OCI-LY7 (cell line): ENCODE measurements at regions not wholly inside any gene's neighbourhood (a gene's known extent, or its start where the extent isn't known, plus 50 kb on each side); places are given as distances from the start of the nearest gene placed in this dataset.

Source experiments
- CTCF ChIP-seq: fragments of 200-600 bp; sonication (generic); conservative IDR thresholded peaks from 2 replicates; pipeline ENCODE4 v1.5.1; 2014; ENCODE audit warnings: mild to moderate bottlenecking, antibody characterized with exemption, low read length, moderate library complexity, mixed read lengths
- EZH2phosphoT487 ChIP-seq: fragments of 200-600 bp; sonication (generic); IDR thresholded peaks from 2 replicates; pipeline ENCODE4 v1.6.1; 2018; ENCODE audit warnings: low read depth, borderline replicate concordance, mild to moderate bottlenecking, mixed run types, antibody characterized with exemption, low read length, moderate library complexity, mixed read lengths

- TF ChIP-seq CTCF (no peak), EZH2phosphoT487 (no peak)
Measured at GRCh38 chr2:16325016-16325975, 340.3 kb downstream of the CYRIA start.
